Sigmoid colon (tissue), 4 donors: ENCODE measurements at regions not wholly inside any gene's neighbourhood (a gene's known extent, or its start where the extent isn't known, plus 50 kb on each side); places are given as distances from the start of the nearest gene placed in this dataset.

ENCODE experiments used
- POLR2A ChIP-seq, 2 donors: fragments of 450-650 bp; IDR thresholded peaks; one replicate each; pipeline ENCODE4 v1.6.1; 2016; ENCODE audit warnings: antibody characterized with exemption in 2 of 2, mild to moderate bottlenecking in 2 of 2, moderate library complexity in 2 of 2
- POLR2AphosphoS5 ChIP-seq, 4 donors: sonication (generic); formaldehyde crosslinking; IDR thresholded peaks; one replicate each; pipeline ENCODE4 v1.6.1; 2017; ENCODE audit warnings: antibody characterized with exemption in 4 of 4
- TF ChIP-seq, protein P1 (sequence below), 4 experiments: fragments of 450-650 bp in 3 of 4; fragments of 200-600 bp in 1 of 4; IDR thresholded peaks; one replicate each; pipeline ENCODE4 v1.5.1; 2016 to 2019; ENCODE audit warnings: antibody characterized with exemption in 4 of 4, mild to moderate bottlenecking in 3 of 4, moderate library complexity in 2 of 4

- TF ChIP-seq, protein P1, sequence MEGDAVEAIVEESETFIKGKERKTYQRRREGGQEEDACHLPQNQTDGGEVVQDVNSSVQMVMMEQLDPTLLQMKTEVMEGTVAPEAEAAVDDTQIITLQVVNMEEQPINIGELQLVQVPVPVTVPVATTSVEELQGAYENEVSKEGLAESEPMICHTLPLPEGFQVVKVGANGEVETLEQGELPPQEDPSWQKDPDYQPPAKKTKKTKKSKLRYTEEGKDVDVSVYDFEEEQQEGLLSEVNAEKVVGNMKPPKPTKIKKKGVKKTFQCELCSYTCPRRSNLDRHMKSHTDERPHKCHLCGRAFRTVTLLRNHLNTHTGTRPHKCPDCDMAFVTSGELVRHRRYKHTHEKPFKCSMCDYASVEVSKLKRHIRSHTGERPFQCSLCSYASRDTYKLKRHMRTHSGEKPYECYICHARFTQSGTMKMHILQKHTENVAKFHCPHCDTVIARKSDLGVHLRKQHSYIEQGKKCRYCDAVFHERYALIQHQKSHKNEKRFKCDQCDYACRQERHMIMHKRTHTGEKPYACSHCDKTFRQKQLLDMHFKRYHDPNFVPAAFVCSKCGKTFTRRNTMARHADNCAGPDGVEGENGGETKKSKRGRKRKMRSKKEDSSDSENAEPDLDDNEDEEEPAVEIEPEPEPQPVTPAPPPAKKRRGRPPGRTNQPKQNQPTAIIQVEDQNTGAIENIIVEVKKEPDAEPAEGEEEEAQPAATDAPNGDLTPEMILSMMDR (IDR thresholded peaks at IDR 0.05) = no peak
- TF ChIP-seq POLR2AphosphoS5 (IDR thresholded peaks at IDR 0.05) (no peak), POLR2A (IDR thresholded peaks at IDR 0.05) (no peak)
Measured at GRCh38 chr3:89966877-89967665, 859.6 kb downstream of the EPHA3 start.
